ENCODE measurements at regions not wholly inside any gene's neighbourhood (a gene's known extent, or its start where the extent isn't known, plus 50 kb on each side); places are given as distances from the start of the nearest gene placed in this dataset.

DNA sequence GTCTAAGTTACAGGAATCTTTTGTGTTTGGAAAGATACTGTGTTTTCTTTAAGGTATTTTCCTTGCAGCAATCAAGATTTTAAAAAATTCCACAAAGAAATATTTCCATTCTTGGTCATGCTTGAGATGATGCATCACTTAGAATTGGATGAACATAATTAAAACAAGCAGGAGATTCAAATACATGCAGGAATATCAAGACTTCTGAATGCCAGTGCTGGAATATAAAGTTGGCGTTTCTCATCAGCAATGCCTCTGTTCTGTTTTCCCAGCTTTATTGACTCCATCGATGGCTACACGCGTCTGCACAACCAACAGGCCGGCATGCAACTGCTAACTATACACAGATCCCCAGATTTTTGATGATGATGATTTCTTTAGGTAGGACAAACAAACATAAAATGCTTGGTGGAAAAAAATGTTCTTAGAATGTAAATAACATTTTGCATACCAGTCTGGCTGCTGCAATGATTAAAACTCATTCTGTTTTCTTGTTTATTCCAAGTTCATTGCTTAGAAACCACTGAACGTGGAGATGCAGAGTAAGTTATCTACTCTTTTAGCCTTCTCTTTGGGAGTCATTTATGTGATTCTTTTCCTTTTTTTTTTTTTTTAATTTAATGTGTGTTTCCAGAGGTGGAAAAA lies 91.3 kb upstream of the FAM171A1 start:
- TF ChIP-seq, protein P1, sequence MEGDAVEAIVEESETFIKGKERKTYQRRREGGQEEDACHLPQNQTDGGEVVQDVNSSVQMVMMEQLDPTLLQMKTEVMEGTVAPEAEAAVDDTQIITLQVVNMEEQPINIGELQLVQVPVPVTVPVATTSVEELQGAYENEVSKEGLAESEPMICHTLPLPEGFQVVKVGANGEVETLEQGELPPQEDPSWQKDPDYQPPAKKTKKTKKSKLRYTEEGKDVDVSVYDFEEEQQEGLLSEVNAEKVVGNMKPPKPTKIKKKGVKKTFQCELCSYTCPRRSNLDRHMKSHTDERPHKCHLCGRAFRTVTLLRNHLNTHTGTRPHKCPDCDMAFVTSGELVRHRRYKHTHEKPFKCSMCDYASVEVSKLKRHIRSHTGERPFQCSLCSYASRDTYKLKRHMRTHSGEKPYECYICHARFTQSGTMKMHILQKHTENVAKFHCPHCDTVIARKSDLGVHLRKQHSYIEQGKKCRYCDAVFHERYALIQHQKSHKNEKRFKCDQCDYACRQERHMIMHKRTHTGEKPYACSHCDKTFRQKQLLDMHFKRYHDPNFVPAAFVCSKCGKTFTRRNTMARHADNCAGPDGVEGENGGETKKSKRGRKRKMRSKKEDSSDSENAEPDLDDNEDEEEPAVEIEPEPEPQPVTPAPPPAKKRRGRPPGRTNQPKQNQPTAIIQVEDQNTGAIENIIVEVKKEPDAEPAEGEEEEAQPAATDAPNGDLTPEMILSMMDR (IDR thresholded peaks at IDR 0.05; ENCODE audit: low read depth, low read length, missing control alignments): no peak
- no peak for DNase-seq (ENCODE audit: low read depth)
- no peak overlapping the region for H3K4me3 ChIP-seq (ENCODE audit: low read depth, low read length)
- in situ Hi-C loops (cut with HindIII; ENCODE audit: low sequenced_read_pairs): no loop called here

DNA sequence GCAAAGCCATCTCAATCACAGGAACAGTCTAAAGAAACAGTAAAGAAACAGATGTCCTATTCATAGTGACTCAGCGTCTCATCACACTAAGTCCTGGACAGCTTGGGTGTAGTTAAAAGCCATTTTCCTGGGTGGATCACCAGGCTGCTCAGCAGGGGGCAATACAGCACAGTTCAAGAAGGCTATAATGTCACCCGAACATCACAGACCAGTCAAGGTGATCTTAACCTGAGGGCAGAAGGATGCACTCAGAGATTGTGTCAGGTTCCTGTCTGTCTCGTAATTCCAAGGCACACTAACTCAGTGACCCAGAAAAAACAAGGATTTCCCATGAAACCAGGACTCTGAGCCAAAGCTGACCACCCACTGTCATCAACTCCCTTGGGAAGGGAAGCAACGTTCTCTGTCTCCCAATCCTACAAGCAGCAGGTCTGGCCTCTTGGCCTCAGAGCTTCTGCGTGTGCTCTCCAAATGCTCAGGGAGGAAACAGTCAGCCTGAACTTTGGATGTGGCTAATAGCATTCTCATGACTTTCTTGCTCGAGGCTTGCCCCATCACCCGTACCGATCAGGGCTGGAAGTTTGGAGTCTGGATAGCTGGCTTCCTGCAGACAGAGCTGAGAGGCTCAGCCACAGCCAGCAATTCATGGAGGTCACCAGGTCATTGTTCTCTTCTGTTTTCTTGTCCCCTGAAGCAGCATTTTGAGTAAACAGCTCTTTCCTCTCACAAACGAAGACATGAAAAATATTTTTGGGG lies 90.4 kb upstream of the FAM171A1 start:
- TF ChIP-seq, protein P1 (IDR thresholded peaks at IDR 0.05; ENCODE audit: low read depth, low read length, missing control alignments): no peak
- DNase-seq (ENCODE audit: low read depth): no peak
- in situ Hi-C loops (cut with HindIII; ENCODE audit: low sequenced_read_pairs): no loop called here
- no peak overlapping the region for H3K4me3 ChIP-seq (ENCODE audit: low read depth, low read length)

DNA sequence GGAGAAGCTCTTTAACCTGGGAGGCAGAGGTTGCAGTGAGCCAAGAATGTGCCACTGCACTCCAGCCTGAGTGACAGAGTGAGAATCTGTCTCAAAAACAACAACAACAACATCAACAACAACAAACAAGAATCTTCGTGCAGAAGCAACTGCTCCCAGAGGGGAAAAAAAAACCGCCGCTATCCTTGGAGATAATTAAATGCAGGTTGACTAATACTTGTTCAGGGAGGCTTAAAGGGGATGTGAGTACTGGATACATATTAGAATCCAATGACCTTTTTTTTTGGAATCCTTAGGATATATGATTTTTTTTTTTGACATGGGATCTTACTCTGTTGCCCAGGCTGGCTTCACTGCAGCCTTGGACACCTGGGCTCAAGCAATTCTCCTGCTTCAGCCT lies 89.6 kb upstream of the FAM171A1 start:
- no peak for DNase-seq (ENCODE audit: low read depth)
- in situ Hi-C loops (cut with HindIII; ENCODE audit: low sequenced_read_pairs): no loop called here
- TF ChIP-seq, protein P1 (IDR thresholded peaks at IDR 0.05; ENCODE audit: low read depth, low read length, missing control alignments): no peak
- no peak overlapping the region for H3K4me3 ChIP-seq (ENCODE audit: low read depth, low read length)

DNA sequence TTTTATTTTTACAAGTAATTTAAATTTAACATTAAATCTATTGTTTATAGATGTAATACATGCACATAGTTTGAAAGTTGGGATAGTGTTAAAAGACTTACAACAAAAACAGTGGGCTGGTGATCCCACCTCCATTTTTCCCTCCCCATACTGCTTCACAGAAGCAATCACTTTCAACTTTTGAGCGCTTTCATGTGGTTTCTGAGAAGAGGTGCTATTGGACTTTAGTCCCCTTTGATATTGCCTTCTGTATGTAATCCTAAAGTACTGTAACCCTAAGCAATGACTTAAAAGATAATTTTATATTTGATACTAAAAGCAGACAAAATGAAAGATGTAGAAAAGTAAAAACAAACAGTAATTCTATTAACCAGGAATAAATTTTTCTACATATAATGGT lies 88.1 kb upstream of the FAM171A1 start:
- TF ChIP-seq, protein P1 (IDR thresholded peaks at IDR 0.05; ENCODE audit: low read depth, low read length, missing control alignments): no peak
- in situ Hi-C loops (cut with HindIII; ENCODE audit: low sequenced_read_pairs): no loop called here
- no peak for DNase-seq (ENCODE audit: low read depth)
- no peak overlapping the region for H3K4me3 ChIP-seq (ENCODE audit: low read depth, low read length)

DNA sequence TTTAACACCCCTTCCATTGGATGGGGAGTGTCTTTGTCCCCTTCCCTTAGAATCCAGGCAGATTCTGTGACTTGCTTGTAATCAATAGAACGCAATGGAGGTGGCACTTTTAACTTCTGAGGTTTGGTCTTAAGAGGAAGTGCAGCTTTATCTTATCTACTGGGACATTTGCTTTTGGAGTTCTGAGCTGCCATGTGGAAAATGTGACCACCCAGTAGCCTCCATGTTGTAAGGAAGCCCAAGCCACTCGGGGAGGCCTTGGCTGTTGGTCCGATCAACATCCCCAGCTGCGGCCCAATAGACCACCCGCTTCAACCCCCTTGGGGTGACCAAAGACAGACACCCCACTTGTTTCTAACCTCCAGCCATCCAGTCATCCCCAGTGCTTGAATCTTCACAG lies 86.3 kb upstream of the FAM171A1 start:
- no peak overlapping the region for H3K4me3 ChIP-seq (ENCODE audit: low read depth, low read length)
- TF ChIP-seq, protein P1 (IDR thresholded peaks at IDR 0.05; ENCODE audit: low read depth, low read length, missing control alignments): no peak
- no peak for DNase-seq (ENCODE audit: low read depth)
- in situ Hi-C loops (cut with HindIII; ENCODE audit: low sequenced_read_pairs): no loop called here

DNA sequence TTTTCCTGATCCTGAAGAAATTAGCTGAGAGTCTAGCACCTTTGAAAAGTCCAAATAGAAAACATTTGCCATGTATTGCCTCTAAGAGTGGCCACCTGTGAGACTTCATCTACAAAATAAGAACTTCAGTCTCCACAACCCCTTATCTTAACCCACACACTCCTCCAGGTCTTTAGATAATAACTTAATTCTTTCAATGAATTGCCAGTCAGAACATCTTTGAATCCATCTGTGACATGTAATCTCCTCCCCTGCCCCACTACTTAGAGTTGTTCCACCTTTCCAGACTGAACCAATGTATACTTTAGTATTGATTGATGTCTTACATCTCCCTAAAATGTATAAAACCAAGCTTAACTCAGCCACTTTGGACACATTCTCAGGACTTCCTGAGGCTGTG lies 84.4 kb upstream of the FAM171A1 start:
- in situ Hi-C loops (cut with HindIII; ENCODE audit: low sequenced_read_pairs): no loop called here

More for the DNA sequence above, 84.4 kb upstream of the FAM171A1 start:
- H3K4me3 ChIP-seq (ENCODE audit: low read depth, low read length): no peak overlapping the region
- TF ChIP-seq, protein P1 (IDR thresholded peaks at IDR 0.05; ENCODE audit: low read depth, low read length, missing control alignments): no peak
- DNase-seq (ENCODE audit: low read depth): no peak
